Stimulated activated CD4-positive, alpha-beta T cell treated with anti-CD3 and anti-CD28 coated beads, Interleukin-15, amount 100 ng/mL, for 48 hours (primary cell): ENCODE measurements at regions not wholly inside any gene's neighbourhood (a gene's known extent, or its start where the extent isn't known, plus 50 kb on each side); places are given as distances from the start of the nearest gene placed in this dataset.
"Not testable (repeated sequence)": the region's sequence is repeated elsewhere in the genome, so short reads cannot be mapped to it uniquely, and the experiment has no call there.

Experiments
- DNase-seq, 2 donors: peaks; one replicate each; pipeline ENCODE4 v3.0.0-alpha.2; 2020; ENCODE audit warnings: low read depth in 2 of 2

GRCh38 chr5:118478852-118479251, 509.5 kb downstream of the DTWD2 start:
- no peak for DNase-seq

- no peak for DNase-seq
These were observed 520.3 kb downstream of the DTWD2 start for GRCh38 chr5:118468085-118468484.

DNA sequence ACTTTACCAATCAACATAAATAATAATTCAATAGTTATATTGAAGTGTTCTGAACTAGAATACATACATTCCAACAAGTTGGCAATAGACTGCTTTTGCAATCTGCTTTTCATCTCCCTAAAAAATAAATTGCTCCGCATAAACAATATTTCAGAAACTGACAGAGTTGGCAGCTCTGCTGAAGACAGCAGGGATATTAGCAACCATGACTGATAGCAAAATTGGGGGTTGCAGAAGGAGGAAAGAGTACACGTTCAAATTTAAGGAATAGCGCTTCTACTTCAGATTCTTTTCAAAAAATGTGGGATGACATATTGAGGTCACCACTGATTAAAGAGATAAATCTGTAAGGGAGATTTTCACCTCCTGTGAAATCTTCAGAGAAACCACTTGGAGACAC, 521.2 kb downstream of the DTWD2 start:
- no peak for DNase-seq

DNA sequence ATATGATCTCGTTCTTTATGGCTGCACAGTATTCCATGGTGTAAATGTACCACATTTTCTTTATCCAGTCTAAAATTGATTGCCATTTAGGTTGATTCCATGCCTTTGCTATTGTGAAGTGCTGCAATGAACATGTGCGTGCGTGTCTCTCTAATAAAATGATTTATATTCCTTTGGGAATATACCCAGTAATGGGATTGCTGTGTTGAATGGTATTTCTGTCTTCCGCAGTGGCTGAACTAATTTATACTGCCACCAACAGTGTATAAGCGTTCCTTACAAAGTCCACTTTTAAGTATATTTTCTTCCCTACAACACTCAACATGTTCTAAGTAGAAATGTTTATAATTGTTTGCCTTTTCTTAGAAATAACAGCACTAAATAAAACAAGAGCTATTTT, 521.9 kb downstream of the DTWD2 start:
- no peak for DNase-seq

DNA sequence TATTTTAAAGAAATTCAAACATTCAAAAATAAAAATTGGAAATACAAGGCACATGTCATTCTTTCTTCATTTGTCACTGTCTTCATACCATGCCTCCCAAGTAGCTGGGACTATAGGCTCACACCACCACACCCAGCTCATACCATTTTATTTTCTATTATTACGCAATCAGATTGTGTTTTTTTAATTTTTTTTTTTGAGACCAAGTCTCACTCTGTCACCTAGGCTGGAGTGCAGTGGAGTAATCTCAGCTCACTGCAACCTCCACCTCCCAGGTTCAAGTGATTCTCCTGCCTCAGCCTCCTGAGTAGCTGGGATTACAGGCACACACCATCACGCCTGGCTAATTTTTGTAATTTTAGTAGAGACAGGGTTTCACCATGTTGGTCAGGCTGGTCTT, 526.1 kb downstream of the DTWD2 start:
- not testable (repeated sequence) for DNase-seq

- no peak for DNase-seq
These were observed 526.9 kb downstream of the DTWD2 start for GRCh38 chr5:118461436-118461835.

GRCh38 chr5:118459490-118459889, 528.9 kb downstream of the DTWD2 start:
- DNase-seq = no peak

- no peak for DNase-seq
These were observed 532.3 kb downstream of the DTWD2 start for GRCh38 chr5:118456085-118456484.

DNA sequence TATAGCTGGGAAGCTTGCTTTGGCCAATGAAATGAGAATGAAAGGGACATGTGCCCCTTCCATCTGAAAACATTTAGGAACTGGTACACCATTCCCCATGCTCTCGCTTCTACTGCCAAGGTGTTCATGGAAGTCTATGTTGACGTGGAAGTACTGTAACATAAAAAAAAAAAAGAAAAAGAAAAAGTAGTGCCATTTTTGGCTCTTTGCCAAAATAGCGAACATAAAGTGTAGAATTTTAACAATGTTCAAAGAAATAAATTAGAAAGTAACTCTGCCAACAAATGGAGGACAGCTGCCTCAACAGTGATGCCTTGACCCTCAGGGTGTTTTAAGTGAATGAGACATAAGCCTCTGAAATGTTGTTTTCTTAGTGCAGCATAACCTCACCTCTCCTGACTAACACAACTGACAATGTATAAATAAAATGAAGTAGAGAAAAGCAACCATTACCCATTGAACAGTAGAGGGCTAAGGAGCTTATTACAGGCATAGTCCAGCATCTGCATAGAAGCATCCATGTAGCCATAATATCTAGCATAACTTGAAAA, 536.6 kb downstream of the DTWD2 start:
- DNase-seq = no peak

- no peak for DNase-seq
These were observed 537.6 kb downstream of the DTWD2 start for GRCh38 chr5:118450554-118451332.

- no peak for DNase-seq
These were observed 541.0 kb downstream of the DTWD2 start for GRCh38 chr5:118447350-118447749.

GRCh38 chr5:118441956-118442355, 546.4 kb downstream of the DTWD2 start:
- no peak for DNase-seq

GRCh38 chr5:118441034-118441433, 547.3 kb downstream of the DTWD2 start:
- no peak for DNase-seq

- no peak for DNase-seq
These were observed 547.9 kb downstream of the DTWD2 start for GRCh38 chr5:118440496-118440895.

DNA sequence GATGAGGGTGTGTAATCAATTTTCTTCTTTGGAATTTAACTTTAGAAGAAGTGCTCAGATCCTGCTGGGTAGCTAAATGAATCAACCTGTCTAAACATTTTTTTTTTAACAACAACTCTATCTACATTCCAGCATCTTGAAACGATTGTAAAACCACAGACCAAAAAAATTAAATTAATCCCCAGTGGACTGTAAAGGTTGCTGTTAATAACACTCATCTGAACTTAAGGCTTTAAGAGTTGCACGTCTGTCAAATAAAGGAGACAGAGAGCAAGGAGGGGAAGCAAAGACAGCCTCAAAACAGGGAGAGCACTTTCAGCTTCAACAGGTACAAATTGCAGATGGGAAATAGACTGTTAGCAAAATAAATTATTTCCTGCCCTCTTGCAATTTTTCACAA, 548.5 kb downstream of the DTWD2 start:
- no peak for DNase-seq

- DNase-seq = no peak
These were observed 553.2 kb downstream of the DTWD2 start for GRCh38 chr5:118435131-118435530.

DNA sequence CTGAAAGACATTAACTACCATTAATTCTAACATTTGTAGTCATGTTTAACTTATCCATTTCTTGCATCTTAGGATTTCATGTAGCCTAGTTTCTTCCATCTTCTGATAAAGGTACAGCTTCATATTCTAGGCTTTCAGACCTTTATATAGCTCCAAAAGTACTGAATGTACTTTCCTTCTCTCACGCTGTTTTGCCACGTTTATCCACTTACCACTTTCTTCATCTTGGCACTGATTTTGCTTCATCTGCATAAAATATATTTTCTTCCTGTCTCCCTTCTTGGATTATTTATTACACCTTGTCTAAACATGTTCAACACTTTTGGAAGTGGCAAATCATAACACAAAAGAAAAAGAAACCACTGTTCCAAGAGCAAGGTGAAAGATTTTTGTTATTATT, 553.8 kb downstream of the DTWD2 start:
- no peak for DNase-seq

- no peak for DNase-seq
These were observed 558.3 kb downstream of the DTWD2 start for GRCh38 chr5:118430076-118430475.

GRCh38 chr5:118407958-118408357, 580.4 kb downstream of the DTWD2 start:
- DNase-seq = no peak

- DNase-seq = no peak
These were observed 582.7 kb downstream of the DTWD2 start for GRCh38 chr5:118405650-118406061.

GRCh38 chr5:118397236-118397635, 591.1 kb downstream of the DTWD2 start:
- DNase-seq = no peak

DNA sequence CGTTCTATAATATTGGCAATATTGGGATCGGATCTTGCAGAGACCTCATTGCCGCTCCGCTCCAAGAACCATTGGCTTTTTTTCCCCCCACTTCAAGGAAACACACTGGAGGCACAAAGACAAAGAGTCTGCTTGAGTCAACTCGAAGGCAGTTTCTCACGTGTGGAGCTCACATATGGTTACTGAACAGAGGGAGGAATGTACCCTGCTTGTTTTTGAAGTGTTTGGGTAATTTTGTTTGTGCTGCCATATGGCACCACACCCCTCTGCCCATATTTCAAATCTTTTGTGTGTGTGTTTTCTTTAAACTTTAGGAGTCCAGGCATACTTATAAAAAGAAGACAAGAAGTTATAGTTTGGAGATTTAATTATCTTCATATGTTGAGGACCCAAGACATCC, 595.9 kb downstream of the DTWD2 start:
- no peak for DNase-seq

DNA sequence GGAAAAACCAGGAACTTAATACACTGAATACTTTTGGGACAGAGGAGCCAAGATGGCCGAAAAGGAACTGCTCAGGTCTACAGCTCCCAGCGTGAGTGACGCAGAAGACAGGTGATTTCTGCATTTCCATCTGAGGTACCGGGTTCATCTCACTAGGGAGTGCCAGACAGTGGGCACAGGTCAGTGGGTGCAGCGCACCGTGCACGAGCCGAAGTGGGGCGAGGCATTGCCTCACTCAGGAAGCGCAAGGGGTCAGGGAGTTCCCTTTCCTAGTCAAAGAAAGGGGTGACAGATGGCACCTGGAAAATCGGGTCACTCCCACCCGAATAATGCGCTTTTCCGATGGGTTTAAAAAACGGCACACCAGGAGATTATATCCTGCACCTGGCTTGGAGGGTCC, 605.4 kb downstream of the DTWD2 start:
- DNase-seq = not testable (repeated sequence)

DNA sequence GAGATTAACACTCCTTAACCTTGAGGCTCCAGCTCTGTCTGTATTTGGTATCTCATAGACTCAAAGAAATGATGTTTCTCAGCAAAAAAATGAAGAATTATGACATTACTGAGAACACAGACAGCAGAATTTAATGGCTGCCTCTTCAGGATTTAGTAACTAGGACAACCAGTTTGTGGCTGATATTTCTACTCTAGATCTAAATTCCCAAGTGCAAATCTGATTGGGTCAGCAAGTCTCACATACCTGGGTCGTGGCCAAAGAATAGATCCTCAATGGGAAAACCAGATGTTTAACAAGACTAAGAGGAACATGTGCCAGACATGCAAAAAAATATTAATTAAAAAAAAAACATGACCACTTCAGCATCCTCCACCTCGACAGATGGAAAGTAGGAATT, 608.9 kb downstream of the DTWD2 start:
- no peak for DNase-seq
